ENCODE measurements at regions not wholly inside any gene's neighbourhood (a gene's known extent, or its start where the extent isn't known, plus 50 kb on each side); places are given as distances from the start of the nearest gene placed in this dataset.

DNA sequence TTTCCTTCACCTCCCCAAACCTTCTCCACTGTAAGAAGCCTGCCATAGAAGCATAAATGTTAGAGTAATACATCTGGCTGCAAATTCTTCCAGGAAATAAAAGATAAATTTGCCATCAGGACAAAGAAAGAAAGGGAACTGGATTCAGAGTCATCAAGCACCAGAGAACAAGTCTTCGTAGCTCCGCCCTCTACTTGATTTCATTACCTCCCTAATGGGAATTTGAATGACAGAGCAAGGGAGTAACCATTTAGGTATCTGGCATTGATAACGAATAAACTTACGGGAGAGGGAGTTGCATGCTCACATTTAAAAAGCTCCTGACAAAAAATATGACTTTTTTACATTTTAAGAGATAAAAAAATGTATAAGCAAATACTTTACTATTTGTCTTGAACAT is 263.4 kb downstream of the NEBL start:
- POLR2A ChIA-PET (ENCODE audit: partially characterized antibody) = no interaction called here
- no peak overlapping the region for H4K8ac ChIP-seq (ENCODE audit: extremely low read depth, insufficient read depth, low read length)
- 0 out of 7 replicates have a peak, but pooled peaks cover 0 to 2% (median 0%) of the 10 kb centered on the region in 4 experiments for H3K4me1 ChIP-seq (replicated peaks in 1 of 4; ENCODE audit: control insufficient read depth in 3 of 4, insufficient read depth in 4 of 4, low read length in 3 of 4)
- H2BK5ac ChIP-seq (ENCODE audit: low read depth, low read length) = no peak overlapping the region
- H4K5ac ChIP-seq (ENCODE audit: insufficient read length, low read depth, low read length) = no peak overlapping the region
- no peaks in the 10 kb centered on the region for H3K23me2 ChIP-seq (ENCODE audit: low read depth, low read length)
- no peaks in the 10 kb centered on the region for H4K20me1 ChIP-seq (replicated peaks in 1 of 2; ENCODE audit: control insufficient read depth in 1 of 2, insufficient read depth in 2 of 2, low read length in 2 of 2)
- TF ChIP-seq TCF12 (IDR thresholded peaks at IDR 0.05; ENCODE audit: low read depth, low read length) (no peak), JUND (IDR thresholded peaks at IDR 0.05; ENCODE audit: low read length) (no peak), RFX5 (IDR thresholded peaks at IDR 0.05; ENCODE audit: borderline replicate concordance, low read depth, low read length) (no peak), PHF8 (conservative IDR thresholded peaks at IDR 0.05; ENCODE audit: low read depth, low read length) (no peak), YY1 (IDR thresholded peaks at IDR 0.05; ENCODE audit: low read depth, low read length) (no peak)
- H3K36me3 ChIP-seq (ENCODE audit: control insufficient read depth in 2 of 4, insufficient read depth in 4 of 4, low read length in 3 of 4) = no peaks in the 10 kb centered on the region; a peak in 1 of 8 replicates
- H2BK20ac ChIP-seq (ENCODE audit: low read length) = no peak overlapping the region
- H3K4ac ChIP-seq (replicated peaks; ENCODE audit: insufficient read length, low read depth, low read length) = no peak overlapping the region
- no peaks in the 10 kb centered on the region for H3K9me3 ChIP-seq (ENCODE audit: insufficient read depth in 2 of 2, low read depth in 1 of 2, low read length in 1 of 2)
- no peak overlapping the region for H4K91ac ChIP-seq (replicated peaks; ENCODE audit: insufficient read length, low read length)
- no peak overlapping the region for H2AK5ac ChIP-seq (ENCODE audit: low read depth, low read length)
- H3K23ac ChIP-seq (ENCODE audit: insufficient read length) = no peak overlapping the region
- CTCF ChIA-PET (ENCODE audit: partially characterized antibody) = no interaction called here
- no peak overlapping the region for H3K14ac ChIP-seq (ENCODE audit: insufficient read length)
- FAIRE-seq (no peak), DNase-seq (ENCODE audit: low read depth in 1 of 2, low spot score in 2 of 2) (no peak)
- no peak overlapping the region for H2BK12ac ChIP-seq (ENCODE audit: low read depth, low read length)
- H3K79me2 ChIP-seq (ENCODE audit: control insufficient read depth in 1 of 2, insufficient read depth in 2 of 2, low read length in 2 of 2) = no peaks in the 10 kb centered on the region
- no peak overlapping the region for H3K4me3 ChIP-seq (ENCODE audit: extremely low read depth in 1 of 4, insufficient read depth in 2 of 4, low read depth in 3 of 4, low read length in 4 of 4)
- H2BK120ac ChIP-seq (replicated peaks; ENCODE audit: low read depth, low read length) = no peak overlapping the region
- H3K27ac ChIP-seq (ENCODE audit: low read depth, low read length) = no peak overlapping the region
- no peak overlapping the region for H3K18ac ChIP-seq (ENCODE audit: extremely low read depth, low read length)
- H2BK15ac ChIP-seq (ENCODE audit: low read length) = no peak overlapping the region
- peaks cover 0 to 1% (median 0%) of the 10 kb centered on the region in 4 experiments; a peak in 1 of 7 replicates for H3K27me3 ChIP-seq (replicated peaks in 1 of 4; ENCODE audit: control insufficient read depth in 3 of 4, extremely low read depth in 1 of 4, insufficient read depth in 3 of 4, low read length in 3 of 4)
- no peaks in the 10 kb centered on the region for H3K79me1 ChIP-seq (ENCODE audit: low read depth, low read length)
- 83% methylated on average over 4 of the region's 4 CpGs; no CpG with 5 or more reads in 1 of the 2 experiments for WGBS, 2 experiments (ENCODE audit: extremely low coverage in 1 of 2, insufficient coverage in 1 of 2, insufficient read length in 1 of 2, insufficient replicate concordance in 2 of 2, low coverage in 1 of 2, low lambda C conversion rate in 2 of 2, missing lambda C conversion rate in 1 of 2)
- no peak overlapping the region for H3K56ac ChIP-seq (replicated peaks; ENCODE audit: insufficient read length, low read depth, low read length)
- H3K9ac ChIP-seq (replicated peaks in 1 of 4; ENCODE audit: extremely low read depth in 1 of 4, low read depth in 3 of 4, low read length in 3 of 4) = no peak overlapping the region
- H3K4me2 ChIP-seq (ENCODE audit: insufficient read depth in 1 of 2, low read depth in 2 of 2, low read length in 2 of 2) = no peak overlapping the region
- H2AFZ ChIP-seq (ENCODE audit: low read length) = no peak overlapping the region

Measured in H1 (cell line).